ENCODE measurements at regions not wholly inside any gene's neighbourhood (a gene's known extent, or its start where the extent isn't known, plus 50 kb on each side); places are given as distances from the start of the nearest gene placed in this dataset.
"Not testable (repeated sequence)": the region's sequence is repeated elsewhere in the genome, so short reads cannot be mapped to it uniquely, and the experiment has no call there.

DNA sequence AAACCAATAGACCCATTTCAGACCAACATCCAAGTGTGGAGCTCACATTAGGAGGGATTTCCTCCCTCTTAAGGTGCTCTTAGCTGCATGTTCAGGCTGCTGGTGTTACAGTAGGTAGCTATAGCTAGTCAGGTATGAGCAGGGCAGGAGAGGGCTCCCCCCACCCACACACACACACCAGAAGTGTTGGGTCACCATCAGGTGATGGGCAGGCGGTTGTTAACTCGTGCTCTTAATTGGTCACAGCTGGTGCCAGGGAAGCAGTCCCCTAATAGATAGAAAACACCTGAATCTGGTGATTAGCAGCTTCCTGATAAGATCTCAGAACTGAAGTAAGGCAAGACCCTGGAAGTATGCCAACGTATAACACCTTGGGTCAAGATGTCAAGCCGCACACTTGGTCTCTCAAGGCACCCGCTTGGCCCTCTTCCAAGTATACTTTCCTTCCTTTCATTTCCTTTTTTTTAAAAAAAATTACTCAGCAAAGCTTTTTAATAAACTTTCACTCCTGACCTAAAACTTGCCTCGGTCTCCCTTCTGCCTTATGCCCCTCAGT lies 532.4 kb downstream of the DNAH5 start:
- no peak for DNase-seq (ENCODE audit: low read depth, low spot score)
- in situ Hi-C loops (cut with HindIII; ENCODE audit: low pct_unique_long_range_greater_than_20kb, low sequenced_read_pairs), result no loop called here

DNA sequence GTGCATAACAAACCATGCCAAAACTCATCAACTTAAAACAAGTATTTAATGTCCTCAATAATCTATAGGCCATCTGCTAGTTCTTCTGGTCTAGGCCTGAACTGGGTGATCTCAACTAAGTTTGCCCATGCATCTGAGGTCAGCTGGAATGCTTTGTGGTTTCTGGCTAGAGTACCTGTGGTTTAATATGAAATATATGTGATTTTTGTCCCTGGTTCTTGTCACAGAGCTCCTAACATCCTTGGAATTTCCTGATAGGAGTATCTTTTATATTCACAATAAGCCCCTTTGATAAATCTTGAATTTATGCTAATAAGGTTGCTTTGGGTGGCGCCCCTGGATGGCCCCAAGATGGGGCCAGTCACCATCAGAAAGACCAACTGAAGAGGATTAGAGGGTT lies 535.9 kb downstream of the DNAH5 start:
- no peak for DNase-seq (ENCODE audit: low read depth, low spot score)
- in situ Hi-C loops (cut with HindIII; ENCODE audit: low pct_unique_long_range_greater_than_20kb, low sequenced_read_pairs), result no loop called here

DNA sequence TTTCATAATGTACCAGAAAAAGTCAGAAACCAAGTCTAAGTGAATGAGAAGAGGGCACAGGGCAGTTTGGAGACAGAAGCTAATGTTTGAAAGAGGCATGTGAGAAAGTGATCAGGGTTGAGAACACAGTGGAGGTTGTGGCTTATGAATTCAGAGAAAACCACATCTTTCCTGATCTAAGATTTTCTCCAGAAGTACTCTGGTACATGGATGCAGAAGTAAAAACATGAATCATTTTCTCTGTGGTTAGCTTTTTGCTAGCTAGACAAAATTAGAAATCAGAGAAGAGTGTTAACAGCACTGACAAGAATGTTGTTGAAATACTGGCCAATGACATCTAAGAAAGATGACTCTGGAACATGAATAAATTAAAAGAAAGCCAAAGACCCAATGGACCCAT lies 541.1 kb downstream of the DNAH5 start:
- in situ Hi-C loops (cut with HindIII; ENCODE audit: low pct_unique_long_range_greater_than_20kb, low sequenced_read_pairs), result no loop called here
- DNase-seq (ENCODE audit: low read depth, low spot score), result no peak

GRCh38 chr5:13385066-13385465 lies 559.4 kb downstream of the DNAH5 start:
- in situ Hi-C loops (cut with HindIII; ENCODE audit: low pct_unique_long_range_greater_than_20kb, low sequenced_read_pairs), result no loop called here
- no peak for DNase-seq (ENCODE audit: low read depth, low spot score)

- DNase-seq (ENCODE audit: low read depth, low spot score), result no peak
- in situ Hi-C loops (cut with HindIII; ENCODE audit: low pct_unique_long_range_greater_than_20kb, low sequenced_read_pairs), result no loop called here
Measured at GRCh38 chr5:13382232-13382631, 562.3 kb downstream of the DNAH5 start.

DNA sequence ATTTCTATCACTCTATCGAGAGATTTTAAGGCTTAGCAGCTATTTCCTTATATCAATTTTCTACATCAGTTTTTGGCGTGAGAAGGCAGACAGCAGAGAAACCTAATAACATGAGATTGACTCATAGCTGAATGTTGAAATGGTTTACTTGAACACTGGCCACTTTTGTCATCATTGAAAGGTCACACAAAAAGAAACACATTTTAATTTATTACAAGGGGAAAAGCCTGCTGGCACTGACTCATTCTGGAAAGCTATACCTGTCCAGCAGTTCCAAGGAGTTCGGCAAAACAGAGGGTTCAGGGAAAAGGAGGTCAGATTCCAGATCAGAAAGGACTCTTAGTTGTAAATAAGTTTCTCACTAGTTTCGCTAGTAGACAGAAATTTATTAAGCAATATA lies 566.4 kb downstream of the DNAH5 start:
- in situ Hi-C loops (cut with HindIII; ENCODE audit: low pct_unique_long_range_greater_than_20kb, low sequenced_read_pairs), result no loop called here
- DNase-seq (ENCODE audit: low read depth, low spot score), result peak; percentile 54

GRCh38 chr5:13359344-13359743 lies 585.1 kb downstream of the DNAH5 start:
- DNase-seq (ENCODE audit: low read depth, low spot score), result no peak
- in situ Hi-C loops (cut with HindIII; ENCODE audit: low pct_unique_long_range_greater_than_20kb, low sequenced_read_pairs), result no loop called here

DNA sequence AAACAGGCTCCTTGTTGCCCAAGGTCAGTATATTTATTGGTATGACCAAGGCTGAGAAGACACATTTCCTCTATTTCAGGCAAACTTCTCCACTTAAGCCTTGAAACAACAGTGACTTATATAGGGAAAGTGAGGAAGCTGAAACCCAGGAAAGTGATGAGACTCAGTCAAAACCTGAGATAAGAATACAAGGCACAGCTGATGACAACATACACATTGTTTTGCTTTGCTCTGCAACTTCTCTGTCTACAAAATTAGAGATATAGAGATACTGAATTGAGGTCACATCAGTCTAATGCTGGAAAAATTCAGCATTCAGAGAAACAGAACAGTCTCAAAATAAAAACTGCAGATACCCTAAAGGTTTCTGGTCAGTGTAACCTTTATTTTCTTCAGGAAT lies 586.1 kb downstream of the DNAH5 start:
- in situ Hi-C loops (cut with HindIII; ENCODE audit: low pct_unique_long_range_greater_than_20kb, low sequenced_read_pairs), result no loop called here
- no peak for DNase-seq (ENCODE audit: low read depth, low spot score)

GRCh38 chr5:13357929-13358328 lies 586.6 kb downstream of the DNAH5 start:
- in situ Hi-C loops (cut with HindIII; ENCODE audit: low pct_unique_long_range_greater_than_20kb, low sequenced_read_pairs), result no loop called here
- DNase-seq (ENCODE audit: low read depth, low spot score), result no peak

- DNase-seq (ENCODE audit: low read depth, low spot score), result no peak
- in situ Hi-C loops (cut with HindIII; ENCODE audit: low pct_unique_long_range_greater_than_20kb, low sequenced_read_pairs), result no loop called here
Measured at GRCh38 chr5:13356226-13356625, 588.3 kb downstream of the DNAH5 start.

DNA sequence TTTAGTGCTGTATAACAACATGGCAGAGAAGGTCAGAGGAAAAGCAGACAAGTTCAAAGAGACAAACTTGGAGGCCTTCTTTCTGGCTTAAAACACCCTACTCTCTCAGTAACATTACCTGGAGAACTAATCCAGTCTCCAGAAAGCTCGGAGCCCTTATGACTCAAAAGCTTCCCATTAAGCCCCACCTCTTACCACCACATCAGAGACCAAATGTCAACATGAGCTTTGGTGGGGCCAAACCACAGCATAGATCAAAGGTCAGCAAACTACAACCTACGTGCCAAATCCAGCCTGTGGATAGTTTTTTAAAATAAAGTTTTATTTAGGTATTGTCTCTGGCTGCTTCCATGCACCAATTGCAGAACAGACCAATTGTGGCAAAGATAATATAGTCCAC lies 589.9 kb downstream of the DNAH5 start:
- in situ Hi-C loops (cut with HindIII; ENCODE audit: low pct_unique_long_range_greater_than_20kb, low sequenced_read_pairs), result no loop called here
- DNase-seq (ENCODE audit: low read depth, low spot score), result no peak

GRCh38 chr5:13350767-13351166 lies 593.7 kb downstream of the DNAH5 start:
- in situ Hi-C loops (cut with HindIII; ENCODE audit: low pct_unique_long_range_greater_than_20kb, low sequenced_read_pairs), result no loop called here
- no peak for DNase-seq (ENCODE audit: low read depth, low spot score)

DNA sequence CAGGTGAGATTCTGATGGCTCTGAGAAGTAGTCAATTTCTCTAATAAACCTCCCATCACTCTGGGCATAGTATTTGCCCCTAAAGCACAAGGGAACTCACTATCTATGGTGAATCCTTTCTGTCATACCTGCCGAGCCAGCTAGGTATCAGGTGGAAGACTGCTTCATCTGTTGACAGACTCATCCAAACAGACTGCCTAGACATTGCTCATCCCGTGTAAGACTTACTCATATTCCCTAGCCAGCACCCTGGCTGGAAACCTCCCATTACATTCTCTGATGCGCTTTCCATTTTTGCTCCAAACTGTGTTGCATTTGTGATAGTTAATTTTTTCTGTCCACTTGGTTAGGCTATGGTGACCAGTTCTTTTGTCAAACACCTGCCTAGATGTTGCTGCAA lies 595.9 kb downstream of the DNAH5 start:
- no peak for DNase-seq (ENCODE audit: low read depth, low spot score)
- in situ Hi-C loops (cut with HindIII; ENCODE audit: low pct_unique_long_range_greater_than_20kb, low sequenced_read_pairs), result no loop called here

- in situ Hi-C loops (cut with HindIII; ENCODE audit: low pct_unique_long_range_greater_than_20kb, low sequenced_read_pairs), result no loop called here
- DNase-seq (ENCODE audit: low read depth, low spot score), result no peak
Measured at GRCh38 chr5:13346401-13346800, 598.1 kb downstream of the DNAH5 start.

DNA sequence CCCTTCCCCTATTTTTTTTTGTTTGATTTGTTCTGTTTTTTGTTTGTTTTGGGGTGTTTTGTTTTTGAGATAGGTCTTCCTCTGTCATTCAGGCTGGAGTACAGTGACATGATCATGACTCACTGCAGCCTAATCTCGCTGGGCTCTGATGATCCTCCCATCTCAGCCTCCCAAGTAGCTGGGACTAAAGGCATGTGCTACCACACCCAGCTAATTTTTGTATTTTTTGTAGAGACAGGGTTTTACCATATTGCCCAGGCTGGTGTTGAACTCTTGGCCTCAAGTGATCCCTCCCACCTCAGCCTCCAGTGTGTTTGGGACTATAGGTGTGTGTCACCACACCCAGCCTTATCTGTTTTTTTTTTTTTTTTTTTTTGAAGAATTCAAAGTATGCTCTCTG lies 605.4 kb downstream of the DNAH5 start:
- in situ Hi-C loops (cut with HindIII; ENCODE audit: low pct_unique_long_range_greater_than_20kb, low sequenced_read_pairs), result no loop called here
- DNase-seq (ENCODE audit: low read depth, low spot score), result no peak

- in situ Hi-C loops (cut with HindIII; ENCODE audit: low pct_unique_long_range_greater_than_20kb, low sequenced_read_pairs); DNase-seq (ENCODE audit: low read depth, low spot score): not testable (repeated sequence)
Measured at GRCh38 chr5:13335026-13335425, 609.5 kb downstream of the DNAH5 start.

DNA sequence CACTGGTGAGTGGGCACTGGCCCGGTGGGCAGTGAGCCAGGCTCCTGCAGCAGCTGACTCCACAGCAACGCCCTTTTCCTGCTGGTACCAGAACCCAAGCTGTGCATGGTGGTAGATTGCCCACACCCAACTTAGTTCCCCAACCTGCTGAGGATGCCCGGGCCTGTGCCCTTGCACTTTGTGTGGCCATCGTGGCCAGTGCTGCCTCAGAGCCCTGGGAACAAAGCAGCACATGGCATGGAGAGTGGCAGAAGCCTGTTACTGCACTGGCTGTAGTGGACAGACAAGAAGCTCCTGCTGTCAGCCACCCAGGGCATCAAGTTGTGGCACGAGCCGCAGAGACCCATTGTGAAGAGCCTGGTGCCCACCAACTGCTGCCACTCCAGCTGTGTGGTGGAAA lies 612.9 kb downstream of the DNAH5 start:
- DNase-seq (ENCODE audit: low read depth, low spot score), result no peak
- in situ Hi-C loops (cut with HindIII; ENCODE audit: low pct_unique_long_range_greater_than_20kb, low sequenced_read_pairs), result no loop called here

- no peak for DNase-seq (ENCODE audit: low read depth, low spot score)
- in situ Hi-C loops (cut with HindIII; ENCODE audit: low pct_unique_long_range_greater_than_20kb, low sequenced_read_pairs), result no loop called here
Measured at GRCh38 chr5:13328316-13328715, 616.2 kb downstream of the DNAH5 start.

- in situ Hi-C loops (cut with HindIII; ENCODE audit: low pct_unique_long_range_greater_than_20kb, low sequenced_read_pairs), result no loop called here
- DNase-seq (ENCODE audit: low read depth, low spot score), result no peak
Measured at GRCh38 chr5:13325765-13326164, 618.7 kb downstream of the DNAH5 start.

DNA sequence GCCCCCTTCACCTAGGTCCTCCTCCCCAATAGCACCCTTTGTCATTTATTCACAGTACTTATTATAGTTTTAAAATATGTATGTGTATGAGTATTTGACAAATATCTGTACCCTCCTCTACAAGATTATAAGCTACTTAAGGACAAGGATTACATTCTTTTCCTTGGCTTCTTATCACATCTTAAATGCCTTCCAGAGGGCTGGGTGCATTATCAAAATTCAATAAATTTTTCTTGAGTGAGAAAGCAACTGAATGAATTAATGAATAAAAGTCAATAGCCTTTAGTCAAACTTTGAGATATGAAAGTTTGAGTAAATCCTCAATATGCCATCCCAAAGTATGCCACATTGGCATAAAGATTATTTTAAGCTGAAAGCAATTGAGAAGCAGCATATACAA lies 621.7 kb downstream of the DNAH5 start:
- no peak for DNase-seq (ENCODE audit: low read depth, low spot score)
- in situ Hi-C loops (cut with HindIII; ENCODE audit: low pct_unique_long_range_greater_than_20kb, low sequenced_read_pairs), result no loop called here

All from SK-MEL-5 (cell line).